ENCODE measurements at regions not wholly inside any gene's neighbourhood (a gene's known extent, or its start where the extent isn't known, plus 50 kb on each side); places are given as distances from the start of the nearest gene placed in this dataset.
"Not testable (repeated sequence)": the region's sequence is repeated elsewhere in the genome, so short reads cannot be mapped to it uniquely, and the experiment has no call there.

DNA sequence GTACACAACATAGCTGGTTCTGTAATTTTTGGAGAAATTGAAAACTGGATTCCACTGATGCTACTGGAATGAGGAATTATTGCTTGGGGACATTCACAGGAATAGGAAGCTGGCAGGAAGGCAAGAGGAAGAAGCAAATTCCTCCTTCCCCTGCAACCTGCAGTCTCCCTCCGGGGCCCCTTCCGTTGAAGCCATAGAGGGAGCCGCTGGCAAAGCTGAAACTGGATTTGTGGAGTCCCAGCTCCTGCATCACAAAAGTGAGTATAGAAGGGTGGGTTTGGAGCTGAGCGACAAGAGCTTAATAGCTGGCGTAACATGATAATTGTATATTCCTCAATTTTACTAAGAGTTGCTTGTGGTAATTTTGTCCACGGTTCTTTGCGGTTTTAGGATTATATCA is 190.8 kb downstream of the ADRA2A start:
- no peak for DNase-seq

DNA sequence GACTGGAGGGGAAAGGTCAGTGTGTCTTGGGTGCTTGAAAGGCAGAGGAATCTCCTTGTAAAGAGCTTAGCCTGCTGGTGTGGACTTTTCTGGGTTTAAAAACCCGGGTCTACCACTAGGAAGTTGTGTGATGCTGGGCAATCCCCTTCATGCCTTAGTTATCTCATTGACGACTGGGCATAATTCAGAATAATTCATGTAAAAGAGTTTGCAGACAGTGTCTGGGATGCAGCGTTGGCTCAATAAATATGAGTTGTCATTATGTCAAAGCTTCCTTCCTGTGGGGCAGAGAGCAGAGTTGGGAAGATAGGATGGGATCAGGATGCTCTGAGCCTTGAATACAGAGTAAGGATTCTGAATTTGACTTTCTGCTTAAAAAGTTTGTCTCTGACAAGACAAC is 196.4 kb downstream of the ADRA2A start:
- DNase-seq: no peak

DNA sequence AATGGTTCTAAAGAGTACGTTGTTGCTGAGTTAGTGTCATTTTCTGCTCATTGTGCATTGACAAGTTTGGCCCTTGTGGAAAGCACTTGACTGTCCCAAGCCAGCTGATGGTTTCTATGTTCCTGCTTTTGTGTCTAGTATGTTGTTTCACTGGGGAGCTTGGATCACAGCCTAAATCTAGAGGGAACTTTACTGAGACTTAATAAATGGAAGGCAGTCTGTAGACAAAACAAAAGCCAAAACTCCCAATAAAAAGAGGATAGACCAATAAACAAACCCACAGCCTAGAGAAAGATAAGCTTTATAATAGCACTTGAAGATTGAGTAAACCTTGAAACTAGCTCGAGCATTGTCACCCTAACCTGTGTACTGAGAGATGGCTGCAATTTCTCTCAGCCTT is 196.8 kb downstream of the ADRA2A start:
- DNase-seq: no peak

DNA sequence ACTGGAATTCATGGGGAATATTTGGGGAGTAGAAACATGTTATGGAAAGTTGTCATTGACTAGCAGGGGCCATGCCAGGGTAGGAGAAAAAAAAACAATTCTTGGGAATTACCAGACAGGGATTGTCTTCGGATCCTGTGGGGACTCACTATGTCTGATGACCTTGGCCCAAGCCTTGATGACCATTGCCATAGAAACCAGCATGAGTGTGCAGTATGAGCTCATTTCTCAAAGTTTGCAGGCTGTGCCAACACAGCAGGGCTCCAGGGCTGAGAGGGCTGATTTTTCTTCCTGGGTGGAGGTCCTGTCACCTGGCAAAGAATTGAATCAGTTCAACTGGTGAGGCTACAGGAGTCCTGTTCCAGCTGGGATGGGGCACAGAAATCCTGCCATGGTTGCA is 198.3 kb downstream of the ADRA2A start:
- DNase-seq: no peak

DNA sequence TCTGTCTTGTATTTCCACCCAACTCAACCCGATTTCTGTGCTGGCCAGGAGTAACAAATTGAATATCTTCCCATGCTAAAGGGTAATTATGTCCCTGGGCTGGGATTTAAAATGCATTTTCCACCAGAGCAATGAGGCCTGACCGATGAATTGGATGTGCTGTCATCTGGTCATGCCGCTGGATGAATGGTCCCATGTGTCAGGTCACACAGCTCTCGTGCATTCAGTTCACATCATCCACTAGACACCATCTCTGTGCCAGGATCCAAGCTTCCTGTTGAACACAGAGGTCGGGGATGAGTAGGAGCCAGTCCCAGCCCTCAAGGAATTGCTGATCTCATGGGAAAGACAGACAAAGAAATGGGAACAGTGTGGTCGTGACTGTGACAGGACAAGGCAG is 200.8 kb downstream of the ADRA2A start:
- DNase-seq: no peak

DNA sequence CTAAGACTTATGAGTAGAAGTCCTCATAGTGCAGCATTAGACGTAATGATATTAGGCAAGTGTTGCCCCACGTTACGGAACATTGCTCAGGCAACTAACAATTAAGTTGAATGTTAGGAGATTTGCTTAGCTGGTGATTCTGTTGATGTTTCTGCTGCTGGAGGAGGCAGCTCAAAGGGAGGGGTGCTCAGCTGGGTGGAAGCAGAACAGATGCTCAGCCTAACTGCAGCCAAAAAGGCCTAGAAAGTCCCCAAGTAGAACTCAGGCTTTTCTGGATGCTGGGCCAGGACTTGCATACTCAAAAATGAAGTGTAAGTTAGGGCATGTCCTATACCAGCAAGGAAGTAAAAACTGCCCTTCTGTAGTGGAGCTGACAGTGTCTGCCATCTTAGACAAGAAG is 201.4 kb downstream of the ADRA2A start:
- no peak for DNase-seq

DNA sequence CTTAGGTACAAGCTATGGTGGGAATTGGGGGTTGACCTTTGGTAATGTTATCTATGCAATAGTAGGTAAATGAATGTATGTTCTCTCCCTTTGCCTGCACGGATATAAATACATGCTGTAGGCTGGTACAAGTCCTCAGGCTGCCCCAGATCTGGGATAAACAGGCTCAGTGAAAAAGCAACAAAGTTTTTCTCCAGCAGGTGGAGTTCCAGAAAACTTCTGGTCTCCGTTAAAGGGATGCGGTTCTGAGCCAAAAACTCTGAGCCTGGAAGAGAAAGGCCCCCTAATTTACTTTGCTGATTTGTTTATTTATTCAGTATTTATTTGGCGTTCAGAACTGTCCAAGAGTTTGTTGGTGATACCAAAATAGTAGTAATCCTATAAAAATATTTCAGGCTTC is 204.7 kb downstream of the ADRA2A start:
- DNase-seq: no peak

DNA sequence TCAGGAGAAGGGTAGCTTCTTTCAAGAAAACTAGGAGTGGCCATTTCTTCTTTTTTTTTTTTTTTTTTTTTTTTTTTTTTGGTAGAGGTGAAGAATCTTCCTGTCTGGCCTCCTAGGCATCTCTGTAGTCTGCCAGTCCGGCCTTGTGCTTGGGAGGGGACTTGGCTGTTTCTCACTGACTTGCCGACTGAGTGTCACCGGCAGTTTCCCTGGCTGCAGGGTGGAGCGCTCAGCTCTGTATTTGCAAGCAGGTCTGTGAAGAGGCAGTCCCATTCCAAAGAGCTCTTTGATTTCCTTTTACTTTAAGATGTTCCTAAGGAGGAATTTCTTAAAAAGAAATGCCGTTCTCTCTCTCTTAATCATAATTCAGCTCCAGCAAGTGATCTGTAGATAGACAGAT is 212.6 kb downstream of the ADRA2A start:
- DNase-seq: no peak

DNA sequence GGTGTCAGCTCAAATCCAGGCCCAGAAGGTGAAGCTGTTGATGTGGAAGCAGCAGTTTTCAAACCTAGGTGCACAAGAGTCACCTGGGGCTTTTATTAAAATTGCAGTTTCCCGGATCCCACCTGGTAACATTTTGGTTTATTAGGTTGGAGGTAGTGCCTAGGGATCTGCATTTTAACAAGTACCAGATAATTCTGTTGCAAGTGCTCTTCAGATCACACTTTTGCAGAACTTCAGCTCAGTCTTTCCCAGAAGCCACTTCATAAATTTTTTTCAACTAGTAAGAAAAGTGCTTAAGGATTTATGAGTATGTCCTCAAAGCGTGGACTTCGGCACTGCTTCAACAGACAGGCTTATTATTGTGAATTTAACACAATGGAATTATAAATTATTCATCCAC is 213.8 kb downstream of the ADRA2A start:
- no peak for DNase-seq

DNA sequence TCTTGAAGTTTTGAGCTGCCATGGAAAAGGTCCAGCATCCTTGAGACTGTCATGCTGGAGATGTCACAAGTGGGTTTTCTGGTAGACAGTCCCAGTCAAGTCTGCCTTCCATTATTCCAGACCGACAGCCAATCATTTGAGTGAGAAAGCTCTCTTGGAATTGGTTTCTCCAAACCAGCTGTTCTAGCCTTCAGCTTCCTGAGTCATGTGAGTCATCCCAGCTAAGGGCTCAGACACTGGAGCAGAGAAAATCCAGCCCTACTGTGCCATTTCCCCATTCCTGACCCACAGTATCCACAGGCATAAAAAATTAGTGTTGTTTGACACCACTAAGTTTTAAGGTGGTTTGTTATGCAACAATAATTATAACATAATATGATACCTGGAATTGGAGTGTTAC is 219.0 kb downstream of the ADRA2A start:
- DNase-seq: no peak

DNA sequence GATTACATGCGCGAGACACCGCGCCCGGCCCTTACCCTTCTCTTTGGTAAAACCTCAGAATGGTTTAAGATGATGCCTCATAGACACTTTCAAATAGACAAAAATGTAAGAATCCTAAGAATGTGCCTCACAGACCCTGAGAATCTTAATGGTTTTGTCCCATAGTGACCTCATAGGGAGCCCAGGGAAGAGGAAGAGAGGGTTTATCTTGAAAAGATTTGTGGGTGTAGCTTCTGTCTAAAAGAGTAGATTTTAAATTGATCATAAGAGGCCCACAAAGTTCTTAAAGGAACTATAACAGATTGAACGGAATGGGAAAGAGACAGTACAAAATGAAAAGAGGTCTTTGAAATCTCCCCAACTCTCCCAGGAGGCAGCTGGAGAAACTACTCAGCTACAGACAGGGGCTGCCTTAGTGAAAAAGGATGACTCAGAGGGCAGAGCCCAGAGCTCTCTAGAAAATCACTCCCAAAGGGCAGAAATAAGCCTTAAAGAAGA is 220.6 kb downstream of the ADRA2A start:
- DNase-seq: no peak

DNA sequence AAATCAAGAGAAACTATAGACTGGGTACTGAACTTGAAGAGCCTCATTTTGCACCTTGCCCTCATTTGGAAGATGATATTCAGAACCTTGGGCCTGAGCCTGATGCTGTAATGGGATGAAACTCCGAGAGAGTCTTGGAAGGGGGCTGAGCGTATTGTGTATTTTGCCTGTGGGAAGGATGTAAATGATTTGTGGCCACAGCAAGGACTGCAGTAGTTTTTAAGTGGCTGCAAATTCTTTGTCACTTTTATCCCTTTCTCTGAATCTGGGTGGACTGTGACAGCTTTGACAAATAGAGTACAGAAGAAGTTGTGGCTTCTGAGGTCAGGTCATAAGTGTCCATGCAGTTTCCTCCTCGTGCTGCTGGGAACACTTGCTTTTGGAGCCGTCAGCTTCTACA is 221.2 kb downstream of the ADRA2A start:
- DNase-seq: no peak

DNA sequence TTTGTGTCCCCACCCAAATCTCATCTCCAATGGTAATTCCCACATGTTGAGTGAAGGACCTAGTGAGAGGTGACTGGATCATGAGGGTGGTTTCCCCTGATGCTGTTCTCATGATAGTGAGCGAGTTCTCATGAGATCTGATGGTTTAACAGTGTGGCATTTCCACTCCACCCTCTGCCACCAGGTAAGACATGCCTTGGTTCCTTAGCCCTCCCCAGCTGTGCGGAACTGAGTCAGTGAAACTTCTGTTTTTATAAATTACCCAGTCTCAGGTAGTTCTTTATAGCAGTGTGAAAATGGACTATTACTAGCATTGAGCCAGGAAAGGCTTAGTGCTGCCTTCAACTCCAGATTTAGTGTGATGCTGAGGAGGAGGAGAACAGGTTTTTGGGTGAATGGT is 222.2 kb downstream of the ADRA2A start:
- no peak for DNase-seq

DNA sequence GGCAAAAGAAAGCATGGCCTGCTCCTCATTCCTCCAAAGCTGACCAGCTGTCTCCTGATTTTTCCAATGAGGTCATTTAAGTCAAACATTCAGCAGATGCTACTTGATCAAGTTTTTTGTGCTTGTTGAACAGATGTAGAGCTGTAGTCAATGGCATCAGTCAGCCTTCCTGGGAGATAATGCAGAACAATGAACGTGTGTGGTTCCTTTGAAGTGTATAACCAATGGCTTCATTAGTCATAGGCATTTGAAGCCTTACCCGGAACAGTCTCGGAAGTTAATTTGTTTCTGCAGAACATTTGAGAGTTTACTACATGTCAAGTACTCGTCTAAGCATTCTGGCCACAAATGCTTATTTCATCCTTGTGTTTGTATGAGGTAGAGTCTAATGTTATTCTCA is 227.1 kb downstream of the ADRA2A start:
- no peak for DNase-seq

DNA sequence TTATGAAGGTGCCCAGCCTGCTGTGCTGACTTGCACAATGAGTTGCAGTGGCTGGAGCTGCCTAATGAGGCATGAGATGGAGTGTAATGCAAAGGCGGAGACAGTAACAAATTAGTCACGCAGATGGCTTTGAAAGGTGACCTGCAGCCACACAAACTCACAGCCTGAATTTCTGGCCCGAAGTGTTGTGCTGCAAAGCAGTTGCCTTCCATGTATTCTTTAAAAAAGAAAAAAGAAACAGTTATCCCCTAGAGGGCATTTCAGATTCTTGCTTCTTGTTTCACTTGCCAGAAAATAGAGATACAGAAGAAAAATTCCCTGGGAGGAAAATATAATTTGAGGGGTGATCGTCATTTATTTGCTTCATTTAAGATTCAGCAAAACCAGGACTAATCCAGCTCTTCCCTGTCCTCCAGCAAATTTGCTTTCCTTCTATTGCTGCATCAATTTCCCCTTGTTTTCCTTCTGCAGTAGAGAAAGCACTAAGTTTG is 239.9 kb downstream of the ADRA2A start:
- DNase-seq: no peak

DNA sequence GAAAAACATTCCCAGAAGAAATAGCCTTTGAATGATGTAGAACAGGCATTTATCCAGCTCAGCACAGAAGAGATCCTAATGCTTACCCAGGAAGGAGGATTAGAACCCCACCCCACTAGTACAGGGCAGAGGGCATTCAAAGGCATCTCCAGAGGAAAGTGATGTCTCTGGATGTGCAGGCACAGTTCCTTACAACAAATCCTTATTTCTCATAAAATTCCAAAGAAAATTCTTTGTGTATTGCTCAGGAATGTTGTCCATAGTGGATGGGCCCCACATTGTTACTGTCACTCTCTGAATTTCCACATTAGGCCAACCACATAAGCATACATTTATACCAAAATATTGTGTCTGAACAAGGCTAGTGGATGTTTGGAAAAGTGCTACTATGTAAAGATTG is 243.0 kb downstream of the ADRA2A start:
- no peak for DNase-seq

DNA sequence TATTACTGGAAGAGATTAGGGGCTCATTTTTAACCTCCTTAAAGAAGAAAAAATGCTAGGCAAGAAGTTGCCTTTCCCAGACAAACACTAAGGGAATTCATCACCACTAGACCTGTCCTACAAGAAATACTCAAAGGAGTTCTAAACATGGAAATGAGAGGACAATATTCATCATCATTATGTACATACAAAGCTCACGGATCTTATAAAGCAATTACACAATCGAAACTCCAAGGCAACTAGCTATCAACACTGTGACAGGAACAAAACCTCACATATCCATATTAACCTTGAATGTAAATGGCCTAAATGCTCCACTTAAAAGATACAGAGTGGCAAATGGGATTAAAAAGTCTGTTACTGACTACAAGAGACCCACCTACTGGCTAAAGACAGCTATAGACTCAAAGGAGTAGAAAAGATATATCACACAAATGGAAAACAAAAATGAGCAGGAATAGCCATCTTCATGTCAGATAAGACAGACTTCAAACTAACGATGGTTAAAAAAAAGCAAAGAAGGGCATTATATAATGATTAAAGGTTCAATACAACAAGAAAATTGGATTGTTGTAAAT is 246.6 kb downstream of the ADRA2A start:
- no peak for DNase-seq

DNA sequence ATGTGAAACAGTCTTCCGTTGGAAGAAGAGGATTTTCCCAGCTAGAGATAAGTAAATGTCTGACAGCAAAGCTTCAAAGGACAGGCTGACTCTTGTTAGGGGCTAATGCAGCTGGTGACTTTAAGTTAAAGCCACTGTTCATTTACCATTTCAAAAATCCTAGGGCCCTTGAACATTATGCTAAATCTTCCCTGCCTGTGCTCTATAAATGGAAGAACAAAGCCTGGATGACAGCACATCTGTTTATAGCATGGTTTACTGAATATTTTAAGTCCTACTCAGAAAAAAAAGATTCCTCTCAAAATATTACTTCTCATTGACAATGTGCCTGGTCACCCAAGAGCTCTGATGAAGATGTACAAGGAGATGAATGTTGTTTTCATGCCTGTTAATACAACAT is 255.3 kb downstream of the ADRA2A start:
- not testable (repeated sequence) for DNase-seq

DNA sequence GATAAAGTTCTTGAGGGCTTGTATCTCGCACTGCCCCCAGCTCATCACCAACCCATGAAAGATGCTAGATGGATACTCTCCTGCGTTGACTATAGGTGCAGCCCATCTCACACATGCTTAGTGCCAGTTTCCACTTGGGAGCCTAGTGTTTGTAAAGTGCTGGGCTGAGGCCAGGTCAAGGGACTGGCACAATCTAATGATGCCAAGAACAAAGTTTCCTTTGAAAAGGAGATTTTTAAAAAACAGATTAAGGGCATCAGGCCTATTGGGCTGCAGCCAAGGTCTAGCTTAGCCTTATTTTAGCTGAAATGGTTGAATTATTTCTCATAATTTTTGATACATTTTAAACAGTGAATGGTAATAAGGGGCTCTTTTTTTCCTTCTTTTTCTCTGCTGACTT is 259.0 kb downstream of the ADRA2A start:
- no peak for DNase-seq

DNA sequence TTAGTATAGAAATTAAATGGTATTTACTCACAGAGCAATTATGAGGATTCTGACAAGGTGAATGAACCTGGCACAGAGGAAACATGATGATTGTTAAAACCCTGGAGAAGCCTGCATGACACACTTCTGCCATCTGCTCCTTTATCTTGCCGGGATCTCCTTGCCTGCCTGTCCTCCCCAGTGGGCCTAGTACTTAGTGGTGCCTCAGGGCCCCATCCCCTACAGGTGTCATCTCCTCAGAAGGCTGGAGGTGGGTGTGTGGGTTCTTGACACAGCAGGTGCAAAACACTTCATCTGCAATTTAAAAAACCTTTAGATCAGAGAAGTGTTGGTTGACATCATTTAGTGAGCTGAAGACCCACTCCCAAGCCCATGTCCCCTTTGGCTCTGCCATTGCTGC is 261.2 kb downstream of the ADRA2A start:
- peak; percentile 9 for DNase-seq

DNA sequence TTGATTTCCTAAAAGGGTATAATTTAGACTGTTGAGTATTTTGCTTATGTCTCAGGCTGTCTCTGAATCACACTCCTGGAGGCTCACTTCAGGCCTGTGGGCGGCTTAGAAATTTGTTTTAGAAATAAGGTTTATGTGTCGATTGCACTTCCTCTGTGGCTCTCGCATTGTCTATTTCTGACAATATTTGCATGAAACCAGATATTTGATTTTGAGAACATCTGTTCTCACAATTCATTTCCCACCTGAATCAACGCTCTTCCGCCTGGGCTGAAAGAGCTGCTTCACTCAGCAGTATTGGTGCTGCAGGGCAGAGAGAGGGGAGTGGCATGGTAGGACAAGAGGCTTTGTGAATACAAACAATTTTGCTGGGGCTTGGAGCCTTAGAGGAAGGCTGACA is 262.0 kb downstream of the ADRA2A start:
- no peak for DNase-seq

DNA sequence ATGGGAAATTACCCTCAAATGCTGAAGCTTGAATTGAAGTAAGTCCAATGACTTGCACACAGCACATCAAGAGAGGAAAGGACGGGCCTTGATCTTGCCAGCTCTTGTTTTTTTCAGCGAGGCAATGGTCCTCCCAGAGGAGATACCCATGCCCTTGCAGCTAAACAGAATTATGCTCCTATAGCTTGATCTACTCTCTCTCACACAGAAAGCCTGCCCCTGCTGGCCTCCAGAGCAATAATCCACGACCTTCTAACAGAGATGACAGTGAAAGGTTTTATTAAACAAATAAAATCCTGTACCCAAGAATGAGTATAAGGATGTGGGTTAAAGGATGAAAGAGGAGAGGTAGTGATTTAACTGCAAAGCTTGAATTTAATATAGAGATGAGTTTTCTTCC is 268.0 kb downstream of the ADRA2A start:
- DNase-seq: no peak

DNA sequence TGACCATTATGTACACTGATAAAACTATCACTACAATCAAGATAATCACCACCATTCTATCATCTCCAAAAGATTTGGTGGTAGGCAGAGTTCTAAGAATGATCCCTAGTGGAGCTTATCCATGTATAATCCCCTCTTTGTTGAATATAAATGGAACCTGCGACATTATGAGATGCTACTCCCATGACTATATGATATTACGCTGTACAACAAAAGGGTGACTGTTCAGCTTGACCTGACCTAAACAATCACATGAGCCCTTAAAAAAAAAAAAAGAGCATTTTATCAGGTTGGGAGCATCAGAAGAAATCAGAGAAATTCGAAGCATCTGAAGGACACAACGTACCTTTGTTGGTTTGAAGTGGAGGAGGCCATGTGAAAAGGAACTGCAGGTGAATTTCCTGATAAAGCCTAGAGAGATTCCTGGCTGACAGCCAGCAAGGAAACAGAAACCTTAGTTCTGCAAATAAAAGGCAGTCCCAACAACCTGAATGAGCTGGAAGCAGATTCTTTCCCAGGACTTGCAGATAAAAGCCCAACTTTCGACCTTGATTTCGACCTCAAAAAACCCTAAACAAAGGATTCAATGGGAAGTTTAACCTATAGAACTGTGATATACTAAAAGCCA is 270.7 kb downstream of the ADRA2A start:
- no peak for DNase-seq

DNA sequence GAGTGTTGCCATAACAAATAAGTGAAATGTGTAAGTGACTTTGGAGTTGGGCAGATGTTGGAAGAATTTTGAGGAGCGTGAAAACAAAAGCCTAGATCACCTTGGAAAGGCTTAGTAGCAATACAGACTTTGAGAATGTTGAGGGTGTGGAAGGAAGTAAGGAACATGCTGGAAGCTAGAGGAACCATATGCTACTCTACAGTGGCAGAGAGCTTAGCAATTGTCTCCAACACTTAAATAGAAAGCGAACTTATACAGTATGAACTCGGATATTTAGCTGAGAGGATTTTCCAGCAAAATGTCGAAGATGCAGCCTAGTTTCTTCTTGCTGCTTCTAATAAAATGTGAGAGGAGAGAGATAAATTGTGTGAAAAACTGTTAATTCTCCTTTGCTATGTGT is 271.2 kb downstream of the ADRA2A start:
- DNase-seq: no peak

DNA sequence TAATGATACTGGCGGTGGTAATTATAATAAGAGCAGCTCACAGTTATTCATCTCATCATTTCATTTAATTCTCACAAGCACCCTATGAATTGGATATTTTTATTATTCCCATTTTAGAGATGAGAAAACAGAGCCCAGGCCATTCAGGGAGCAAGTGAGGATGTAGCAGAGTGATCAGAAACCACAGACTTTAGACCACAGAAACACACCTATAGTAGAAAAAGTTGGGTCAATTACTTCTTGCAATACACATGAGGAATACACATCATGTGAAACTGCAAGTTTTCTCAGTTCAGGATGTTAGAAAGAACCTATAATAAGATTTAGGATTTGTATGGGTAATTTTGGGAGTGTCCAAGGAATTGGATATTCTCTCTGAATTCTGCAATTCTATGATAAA is 278.0 kb downstream of the ADRA2A start:
- no peak for DNase-seq

All from NCI-H1436 treated with DMSO at 0.1 percent for 48 hours (cell line).